Activated naive CD4-positive, alpha-beta T cell treated with anti-CD3 and anti-CD28 coated beads, Interleukin-2, amount 10 ng/mL, durations not matched to agents 7 days and 5 days (primary cell): ENCODE measurements at regions not wholly inside any gene's neighbourhood (a gene's known extent, or its start where the extent isn't known, plus 50 kb on each side); places are given as distances from the start of the nearest gene placed in this dataset.

Experiments
- CTCF ChIA-PET: fragments of 350-600 bp; sonication (Branson Sonifier 250); formaldehyde crosslinking; loops from one replicate; lab custom pipeline; 2021; ENCODE audit warnings: antibody characterized with exemption; lab: Charles Lee
- DNase-seq: peaks from one replicate; pipeline ENCODE4 v3.0.0-alpha.2; 2020
- H3K27ac Mint-ChIP-seq: one replicate; pipeline ENCODE4 v1.8.0; 2021; ENCODE audit warnings: mild to moderate bottlenecking, moderate library complexity, mixed read lengths
- H3K27me3 Mint-ChIP-seq: one replicate; pipeline ENCODE4 v1.8.0; 2021; ENCODE audit warnings: mild to moderate bottlenecking, mixed read lengths
- H3K36me3 Mint-ChIP-seq: one replicate; pipeline ENCODE4 v1.8.0; 2021; ENCODE audit warnings: mixed read lengths
- H3K4me1 Mint-ChIP-seq: one replicate; pipeline ENCODE4 v1.8.0; 2021; ENCODE audit warnings: mixed read lengths
- H3K4me3 Mint-ChIP-seq: one replicate; pipeline ENCODE4 v1.8.0; 2021; ENCODE audit warnings: mild to moderate bottlenecking, moderate library complexity, mixed read lengths
- H3K9me3 Mint-ChIP-seq: one replicate; pipeline ENCODE4 v1.8.0; 2021; ENCODE audit warnings: mixed read lengths

DNA sequence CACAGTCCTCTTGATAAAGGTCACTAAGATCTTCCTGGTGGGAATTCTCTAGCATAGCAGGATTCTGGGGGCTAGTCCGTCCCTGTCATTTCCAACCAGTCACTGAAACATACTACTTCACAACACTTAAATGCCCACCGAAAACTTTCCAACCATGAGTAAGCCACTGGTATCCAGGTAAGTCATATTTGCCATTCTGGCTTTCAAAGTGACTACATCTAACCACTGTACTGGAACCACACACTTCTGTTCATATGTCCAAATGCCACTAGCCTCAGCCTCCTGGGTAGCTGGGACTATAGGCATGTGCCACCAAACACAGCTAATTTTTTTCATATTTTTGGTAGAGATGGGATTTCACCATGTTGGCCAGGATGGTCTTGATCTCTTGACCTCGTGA lies 64.3 kb upstream of the VANGL1 start:
- Mint-ChIP-seq H3K4me1 (no peaks in the 10 kb centered on the region), H3K27me3 (no peaks in the 10 kb centered on the region), H3K27ac (no peak overlapping the region), H3K36me3 (no peaks in the 10 kb centered on the region), H3K9me3 (peaks cover 10% of the 10 kb centered on the region), H3K4me3 (no peak overlapping the region)
- CTCF ChIA-PET: no interaction called here
- DNase-seq: no peak

DNA sequence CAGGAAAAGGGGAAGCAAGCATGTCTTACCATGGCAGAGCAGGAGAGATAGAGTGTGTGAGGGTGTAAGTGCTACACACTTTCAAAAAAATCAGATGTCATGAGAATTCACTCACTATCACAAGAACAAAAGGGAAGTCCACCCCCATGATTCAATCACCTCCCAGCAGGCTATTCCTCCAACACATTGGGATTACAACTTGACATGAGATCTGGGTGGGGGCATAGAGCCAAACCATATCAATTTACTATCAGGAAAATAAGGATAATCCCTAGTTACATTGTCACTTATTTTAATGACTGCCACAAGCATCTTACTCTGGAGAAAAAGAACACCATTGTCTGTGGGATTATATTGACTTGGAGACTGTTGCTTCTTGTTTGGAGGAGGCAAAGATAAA lies 66.1 kb upstream of the VANGL1 start:
- H3K27ac Mint-ChIP-seq: no peak overlapping the region
- H3K4me3 Mint-ChIP-seq: no peak overlapping the region
- CTCF ChIA-PET: no interaction called here
- peaks cover 12% of the 10 kb centered on the region for H3K9me3 Mint-ChIP-seq
- no peaks in the 10 kb centered on the region for H3K36me3 Mint-ChIP-seq
- no peaks in the 10 kb centered on the region for H3K4me1 Mint-ChIP-seq
- no peak for DNase-seq
- H3K27me3 Mint-ChIP-seq: no peaks in the 10 kb centered on the region

DNA sequence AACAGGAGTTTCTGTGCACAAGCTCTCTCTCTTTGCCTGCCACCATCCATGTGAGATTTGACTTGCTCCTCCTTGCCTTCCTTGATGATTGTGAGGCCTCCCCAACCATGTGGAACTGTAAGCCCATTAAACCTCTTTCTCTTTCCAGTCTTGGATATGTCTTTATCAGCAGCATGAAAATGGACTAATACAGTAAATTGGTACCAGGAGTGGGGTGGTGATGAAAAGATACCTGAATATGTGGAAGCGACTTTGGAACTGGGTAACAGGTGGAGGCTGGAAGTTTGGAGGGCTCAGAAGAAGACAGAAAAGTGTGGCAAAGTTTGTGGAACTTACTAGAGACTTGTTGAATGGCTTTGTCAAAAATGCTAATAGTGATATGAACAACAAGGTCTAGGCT lies 69.1 kb upstream of the VANGL1 start:
- no peak overlapping the region for H3K27ac Mint-ChIP-seq
- no peak for DNase-seq
- CTCF ChIA-PET: interaction anchor here (1.1 kb wide), 1 partner anchor 23 kb away, joined by 3 read pairs; no protein-coding TSS in a partner anchor
- H3K9me3 Mint-ChIP-seq: peaks cover 14% of the 10 kb centered on the region
- peaks cover 1% of the 10 kb centered on the region for H3K36me3 Mint-ChIP-seq
- H3K27me3 Mint-ChIP-seq: no peaks in the 10 kb centered on the region
- no peaks in the 10 kb centered on the region for H3K4me1 Mint-ChIP-seq
- no peak overlapping the region for H3K4me3 Mint-ChIP-seq

DNA sequence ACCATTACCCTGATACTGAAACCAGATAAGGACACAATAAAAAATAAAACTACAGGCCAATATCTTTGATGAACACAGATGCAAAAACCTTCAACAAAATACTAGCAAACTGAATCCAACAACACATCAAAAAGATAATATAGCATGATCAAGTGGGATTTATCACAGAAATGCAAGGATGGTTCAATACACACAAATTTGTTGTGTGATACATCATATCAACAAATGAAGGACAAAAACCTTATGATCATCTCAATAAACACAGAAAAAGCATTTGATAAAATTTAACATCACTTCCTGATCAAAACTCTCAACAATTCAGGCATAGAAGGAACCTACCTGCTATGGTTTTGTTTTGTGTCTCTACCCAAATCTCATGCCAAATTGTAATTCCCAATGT lies 74.3 kb upstream of the VANGL1 start:
- Mint-ChIP-seq H3K4me1 (no peaks in the 10 kb centered on the region), H3K9me3 (peaks cover 9% of the 10 kb centered on the region), H3K27ac (no peak overlapping the region), H3K4me3 (no peak overlapping the region), H3K27me3 (peaks cover 4% of the 10 kb centered on the region), H3K36me3 (peaks cover 1% of the 10 kb centered on the region)
- CTCF ChIA-PET: no interaction called here
- no peak for DNase-seq

DNA sequence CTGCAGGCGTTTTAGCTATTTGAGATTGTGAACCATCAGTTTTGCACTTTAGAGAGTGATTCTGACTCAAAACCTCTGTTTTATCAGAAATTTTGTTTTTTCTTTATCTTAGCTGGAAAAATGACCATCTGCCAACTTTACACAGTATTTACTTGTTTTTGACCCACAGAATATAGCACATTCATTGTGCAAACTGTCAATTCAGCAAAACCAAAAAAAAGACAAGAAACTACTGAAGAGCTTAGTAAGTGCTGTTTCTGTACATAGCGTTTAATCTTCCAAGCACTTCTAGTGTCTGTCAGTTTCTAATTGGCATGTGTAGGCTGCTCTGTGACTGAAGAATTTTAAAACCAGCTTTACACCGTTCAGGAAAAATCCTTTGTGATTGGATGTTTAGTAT lies 76.0 kb upstream of the VANGL1 start:
- H3K27ac Mint-ChIP-seq: no peak overlapping the region

DNA sequence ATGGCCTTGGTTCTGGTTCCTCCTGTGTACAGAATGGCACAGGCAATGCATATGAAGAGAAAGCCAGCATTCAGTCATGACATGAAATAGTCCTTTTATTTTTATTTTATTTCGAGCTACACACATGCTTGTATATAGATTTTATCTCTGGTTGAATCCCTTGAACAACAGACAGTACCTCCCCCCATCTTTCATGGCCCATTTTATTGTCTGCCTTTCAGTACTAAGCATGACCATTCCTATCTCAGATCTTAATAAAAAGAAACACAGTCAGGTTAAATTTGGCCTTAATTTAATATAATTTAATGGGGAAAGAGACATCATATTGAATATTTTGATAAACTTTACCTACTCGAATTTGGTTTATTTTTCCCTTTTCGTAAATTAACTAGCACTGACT lies 76.4 kb upstream of the VANGL1 start:
- no peaks in the 10 kb centered on the region for H3K4me1 Mint-ChIP-seq
- H3K27ac Mint-ChIP-seq: no peak overlapping the region
- DNase-seq: no peak
- no peak overlapping the region for H3K4me3 Mint-ChIP-seq
- peaks cover 1% of the 10 kb centered on the region for H3K36me3 Mint-ChIP-seq
- H3K9me3 Mint-ChIP-seq: peaks cover 8% of the 10 kb centered on the region
- CTCF ChIA-PET: no interaction called here
- peaks cover 4% of the 10 kb centered on the region for H3K27me3 Mint-ChIP-seq

More for the DNA sequence above, 76.0 kb upstream of the VANGL1 start:
- CTCF ChIA-PET: no interaction called here
- no peak overlapping the region for H3K4me3 Mint-ChIP-seq
- peaks cover 4% of the 10 kb centered on the region for H3K27me3 Mint-ChIP-seq
- no peak for DNase-seq
- H3K4me1 Mint-ChIP-seq: no peaks in the 10 kb centered on the region
- peaks cover 1% of the 10 kb centered on the region for H3K36me3 Mint-ChIP-seq
- peaks cover 8% of the 10 kb centered on the region for H3K9me3 Mint-ChIP-seq

DNA sequence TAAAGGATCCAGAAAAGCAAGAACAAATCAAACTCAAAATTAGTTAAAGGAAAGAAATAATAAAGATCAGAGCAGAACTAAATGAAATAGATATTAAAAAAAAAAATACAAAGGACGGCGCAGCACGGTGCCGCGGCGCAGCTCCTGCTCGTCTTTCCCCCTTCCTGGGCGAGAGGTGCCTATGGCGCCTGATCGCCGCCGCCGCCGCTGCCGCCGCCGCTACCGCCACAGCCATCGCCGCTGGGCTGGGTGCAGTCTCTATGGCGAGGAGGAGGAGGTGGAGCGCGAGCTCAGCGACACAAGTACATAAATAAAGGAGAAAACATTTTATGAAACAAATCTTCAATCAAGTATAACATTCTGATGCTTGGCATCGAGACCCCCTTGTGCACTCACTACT lies 77.6 kb upstream of the VANGL1 start:
- no peak overlapping the region for H3K4me3 Mint-ChIP-seq
- H3K9me3 Mint-ChIP-seq: peaks cover 8% of the 10 kb centered on the region
- peaks cover 1% of the 10 kb centered on the region for H3K36me3 Mint-ChIP-seq
- H3K27ac Mint-ChIP-seq: no peak overlapping the region
- peaks cover 4% of the 10 kb centered on the region for H3K27me3 Mint-ChIP-seq
- CTCF ChIA-PET: no interaction called here
- no peak for DNase-seq
- H3K4me1 Mint-ChIP-seq: no peaks in the 10 kb centered on the region

DNA sequence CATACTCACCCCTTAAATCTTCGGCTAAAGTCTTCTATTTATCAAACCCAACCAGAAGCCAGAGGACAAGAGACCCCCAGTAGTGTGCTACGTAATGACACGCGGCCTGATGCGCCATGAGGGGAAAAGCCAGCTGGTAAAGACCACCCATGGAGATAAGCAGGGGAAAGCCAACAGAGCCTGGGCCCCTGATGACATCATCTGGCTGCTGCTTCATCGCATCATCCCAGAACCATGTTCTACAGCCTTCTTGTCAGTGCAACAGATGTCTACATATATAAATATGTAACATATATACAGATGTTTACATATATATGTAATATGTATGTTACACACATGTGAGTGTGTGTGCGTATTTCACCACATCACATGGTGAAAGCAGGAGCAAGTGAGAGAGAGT lies 81.7 kb upstream of the VANGL1 start:
- Mint-ChIP-seq H3K27me3 (peaks cover 2% of the 10 kb centered on the region), H3K4me1 (no peaks in the 10 kb centered on the region), H3K36me3 (no peaks in the 10 kb centered on the region), H3K4me3 (no peak overlapping the region), H3K9me3 (no peaks in the 10 kb centered on the region), H3K27ac (no peak overlapping the region)
- DNase-seq: no peak
- CTCF ChIA-PET: no interaction called here

DNA sequence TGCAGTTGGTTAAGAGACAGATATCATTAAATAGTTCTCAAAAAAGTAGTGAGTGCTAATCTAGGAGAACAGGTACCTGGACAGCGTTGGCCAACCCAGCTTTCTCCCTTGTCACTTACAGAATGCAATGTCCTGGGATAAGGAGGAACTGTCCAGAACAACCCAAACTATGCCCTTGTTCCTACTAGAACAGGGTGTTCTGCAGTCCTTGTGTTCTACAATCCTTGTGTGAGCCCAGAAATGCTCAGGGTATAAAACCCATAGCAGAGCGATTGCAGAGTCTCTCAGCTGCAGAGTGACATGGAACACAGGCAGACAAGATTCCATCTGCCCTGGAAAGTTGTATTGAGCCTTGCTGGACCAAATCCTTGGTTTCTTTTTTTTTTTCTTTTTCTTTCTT lies 83.5 kb upstream of the VANGL1 start:
- Mint-ChIP-seq H3K27ac (no peak overlapping the region), H3K36me3 (no peaks in the 10 kb centered on the region), H3K4me3 (no peak overlapping the region), H3K27me3 (no peaks in the 10 kb centered on the region), H3K9me3 (no peaks in the 10 kb centered on the region), H3K4me1 (no peaks in the 10 kb centered on the region)
- CTCF ChIA-PET: no interaction called here
- no peak for DNase-seq

DNA sequence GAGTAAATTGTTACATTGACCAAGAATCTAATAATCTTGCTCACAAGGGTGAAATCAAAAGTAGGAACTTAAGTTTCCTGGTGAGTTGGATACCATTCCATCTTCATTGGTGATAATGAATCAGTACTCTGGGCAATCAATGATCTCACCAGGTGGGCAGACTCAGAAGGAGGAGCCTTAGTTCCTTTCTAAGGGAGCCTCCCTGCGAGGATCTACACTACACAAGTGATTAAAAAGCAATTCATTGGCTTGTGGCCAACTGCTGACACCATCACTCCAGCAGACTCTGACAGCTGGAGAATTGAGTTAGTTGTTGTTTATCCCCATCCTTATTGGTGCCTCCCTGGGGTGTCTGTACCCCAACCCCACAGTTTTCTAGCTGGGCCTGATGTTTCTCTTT lies 84.1 kb upstream of the VANGL1 start:
- no peaks in the 10 kb centered on the region for H3K4me1 Mint-ChIP-seq
- no peak overlapping the region for H3K4me3 Mint-ChIP-seq
- DNase-seq: no peak
- CTCF ChIA-PET: interaction anchor here (1.0 kb wide), 1 partner anchor 419 kb away, joined by 3 read pairs; no protein-coding TSS in a partner anchor
- H3K9me3 Mint-ChIP-seq: no peaks in the 10 kb centered on the region
- no peak overlapping the region for H3K27ac Mint-ChIP-seq
- no peaks in the 10 kb centered on the region for H3K27me3 Mint-ChIP-seq
- H3K36me3 Mint-ChIP-seq: no peaks in the 10 kb centered on the region

DNA sequence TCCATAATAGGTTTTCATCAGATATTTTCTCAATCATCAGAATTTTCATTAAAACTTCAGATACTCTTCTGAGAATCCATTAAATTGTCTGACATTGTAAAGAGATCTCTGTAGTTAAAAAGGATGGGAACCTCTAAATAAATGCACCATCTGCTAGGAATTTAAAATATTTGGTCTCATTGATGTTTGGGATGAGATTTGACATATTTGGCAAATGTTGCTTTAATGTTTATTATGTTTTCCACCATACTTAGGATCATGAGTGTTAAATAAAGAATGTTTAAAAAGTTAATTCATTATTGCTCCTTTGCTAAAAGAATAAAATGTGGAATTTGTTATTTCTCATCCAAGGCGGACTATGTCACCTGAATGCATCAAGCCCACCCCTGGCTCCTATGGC lies 85.5 kb upstream of the VANGL1 start:
- no peak overlapping the region for H3K27ac Mint-ChIP-seq
- peaks cover 5% of the 10 kb centered on the region for H3K27me3 Mint-ChIP-seq
- no peaks in the 10 kb centered on the region for H3K9me3 Mint-ChIP-seq
- CTCF ChIA-PET: no interaction called here
- no peak for DNase-seq
- no peaks in the 10 kb centered on the region for H3K4me1 Mint-ChIP-seq
- H3K36me3 Mint-ChIP-seq: no peaks in the 10 kb centered on the region
- no peak overlapping the region for H3K4me3 Mint-ChIP-seq

DNA sequence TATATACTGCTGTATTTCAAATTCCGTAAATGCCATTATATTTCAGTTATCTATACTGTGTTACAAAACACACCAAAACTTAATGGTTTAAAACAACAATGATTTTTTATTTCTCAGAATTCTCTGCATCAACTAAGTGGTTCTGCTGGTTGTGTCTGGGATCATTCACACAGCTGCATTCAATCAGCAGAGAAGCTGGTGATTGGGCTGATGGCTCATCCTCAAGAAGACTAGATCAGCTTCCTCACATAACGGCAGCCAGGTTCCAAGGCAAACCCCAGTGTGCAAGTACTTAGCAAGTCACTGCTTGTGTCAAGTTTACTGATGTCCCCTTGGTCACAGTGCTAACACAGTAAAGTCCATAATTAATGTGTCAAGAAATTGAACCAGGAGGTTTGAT lies 86.3 kb upstream of the VANGL1 start:
- CTCF ChIA-PET: no interaction called here
- H3K36me3 Mint-ChIP-seq: no peaks in the 10 kb centered on the region
- H3K27ac Mint-ChIP-seq: no peak overlapping the region
- H3K9me3 Mint-ChIP-seq: no peaks in the 10 kb centered on the region
- peaks cover 5% of the 10 kb centered on the region for H3K27me3 Mint-ChIP-seq
- no peaks in the 10 kb centered on the region for H3K4me1 Mint-ChIP-seq
- H3K4me3 Mint-ChIP-seq: no peak overlapping the region
- DNase-seq: no peak

DNA sequence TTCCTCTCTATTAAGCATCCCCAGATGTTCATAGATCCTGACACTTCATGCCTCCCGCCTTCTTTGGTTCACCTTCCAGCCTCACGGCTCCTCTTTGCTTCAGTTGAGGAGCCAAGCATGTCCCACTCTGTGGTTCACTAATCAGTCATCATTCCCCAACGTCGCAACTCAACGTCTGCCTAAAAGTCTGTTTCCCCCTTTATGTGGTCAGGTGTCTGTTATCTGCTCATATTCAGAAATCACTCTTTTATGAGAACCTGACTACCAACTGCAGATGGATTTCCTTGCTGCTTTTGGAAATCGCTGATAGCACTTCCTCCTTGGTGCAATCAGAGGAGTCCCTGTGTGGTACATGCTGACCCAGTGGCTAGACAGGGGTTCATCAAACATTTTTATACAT lies 94.1 kb upstream of the VANGL1 start:
- DNase-seq: no peak
- Mint-ChIP-seq H3K36me3 (no peaks in the 10 kb centered on the region), H3K4me3 (no peak overlapping the region)

DNA sequence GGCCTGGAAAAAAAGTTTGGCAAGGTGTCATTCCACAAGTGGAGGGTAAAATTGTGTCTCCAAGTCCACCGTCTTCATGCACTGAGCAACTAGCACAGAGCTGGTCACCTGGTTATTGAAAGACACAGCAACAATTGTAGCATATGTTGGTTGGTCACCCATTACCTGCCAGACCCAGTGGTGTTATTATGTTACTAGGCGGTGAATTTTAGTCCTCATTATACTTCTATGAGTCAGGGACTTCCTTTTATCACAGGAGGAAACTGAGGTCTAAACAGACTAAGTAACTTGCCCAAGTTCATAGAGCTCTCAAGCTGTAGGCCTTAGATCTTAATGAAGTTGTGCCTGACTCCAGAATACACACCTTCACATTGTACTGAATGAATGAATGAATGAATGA lies 94.9 kb upstream of the VANGL1 start:
- no peak overlapping the region for H3K4me3 Mint-ChIP-seq
- H3K9me3 Mint-ChIP-seq: no peaks in the 10 kb centered on the region
- no peaks in the 10 kb centered on the region for H3K36me3 Mint-ChIP-seq
- CTCF ChIA-PET: interaction anchor here (2.2 kb wide), 1 partner anchor 160 kb away, joined by 4 read pairs; no protein-coding TSS in a partner anchor
- H3K4me1 Mint-ChIP-seq: no peaks in the 10 kb centered on the region
- peaks cover 18% of the 10 kb centered on the region for H3K27me3 Mint-ChIP-seq
- no peak for DNase-seq
- H3K27ac Mint-ChIP-seq: no peak overlapping the region

More for the DNA sequence above, 94.1 kb upstream of the VANGL1 start:
- no peak overlapping the region for H3K27ac Mint-ChIP-seq
- H3K9me3 Mint-ChIP-seq: no peaks in the 10 kb centered on the region
- no peaks in the 10 kb centered on the region for H3K4me1 Mint-ChIP-seq
- CTCF ChIA-PET: interaction anchor here (2.2 kb wide), 1 partner anchor 159 kb away, joined by 4 read pairs; no protein-coding TSS in a partner anchor
- H3K27me3 Mint-ChIP-seq: peaks cover 19% of the 10 kb centered on the region

DNA sequence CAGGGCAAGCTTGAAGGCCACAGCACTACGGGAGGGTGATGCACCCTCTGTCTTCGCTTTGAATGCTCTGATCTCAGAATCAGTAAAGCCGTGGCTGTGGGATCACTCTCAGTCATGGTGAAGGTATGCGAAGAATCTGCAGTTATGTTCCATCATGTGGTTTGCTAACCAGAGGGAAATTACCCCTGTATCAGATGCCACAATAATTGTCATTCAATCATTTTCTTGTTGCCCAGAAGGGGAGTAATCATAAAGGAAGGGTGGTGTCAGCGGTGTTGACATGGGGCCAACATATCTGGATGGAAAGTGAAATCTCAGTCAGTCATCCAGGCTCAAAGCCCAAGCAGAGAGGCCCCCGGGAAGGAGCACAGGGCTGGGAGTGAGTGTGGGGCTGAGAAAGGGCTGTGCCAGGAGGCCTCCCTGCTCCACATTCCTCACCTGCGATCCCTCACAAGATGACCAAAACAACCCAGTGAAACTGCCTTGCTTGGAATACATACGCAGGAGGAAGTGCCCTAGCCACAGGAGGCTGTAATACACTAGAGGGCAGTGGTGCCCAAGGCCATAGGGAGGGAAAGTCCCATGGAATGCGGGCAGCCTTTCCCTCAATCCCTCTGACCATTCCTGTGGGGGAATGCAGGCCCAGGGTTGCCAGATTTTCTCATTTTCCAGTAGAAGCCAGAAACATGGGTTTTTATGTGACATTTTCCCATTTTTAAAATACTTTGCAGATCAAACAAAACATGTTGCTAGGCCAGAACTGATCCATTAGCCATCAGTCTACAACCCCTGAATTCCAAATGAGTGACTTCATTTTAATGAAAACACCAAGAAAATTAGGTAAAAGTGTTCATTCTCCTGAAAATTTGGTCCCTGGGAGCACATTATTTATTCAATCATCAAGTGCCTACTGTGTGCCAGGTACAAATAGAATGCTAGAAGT lies 95.7 kb upstream of the VANGL1 start:
- no peaks in the 10 kb centered on the region for H3K4me1 Mint-ChIP-seq
- no peaks in the 10 kb centered on the region for H3K9me3 Mint-ChIP-seq
- CTCF ChIA-PET: no interaction called here
- no peak overlapping the region for H3K27ac Mint-ChIP-seq
- DNase-seq: no peak
- H3K36me3 Mint-ChIP-seq: no peaks in the 10 kb centered on the region
- H3K27me3 Mint-ChIP-seq: peaks cover 14% of the 10 kb centered on the region
- H3K4me3 Mint-ChIP-seq: no peak overlapping the region
